Erythroblast (primary cell): ENCODE measurements at regions not wholly inside any gene's neighbourhood (a gene's known extent, or its start where the extent isn't known, plus 50 kb on each side); places are given as distances from the start of the nearest gene placed in this dataset.
"Not testable (repeated sequence)": the region's sequence is repeated elsewhere in the genome, so short reads cannot be mapped to it uniquely, and the experiment has no call there.

Experiments used
- DNase-seq, 2 experiments: peaks; one replicate each; lab custom pipeline; 2025; lab: John Stamatoyannopoulos, UW
- GATA1 ChIP-seq: IDR thresholded peaks from 2 replicates; pipeline ENCODE4 v1.6.1; 2011; ENCODE audit warnings: low read depth, mild to moderate bottlenecking, control low read depth, low read length, moderate library complexity
- POLR2A ChIP-seq: IDR thresholded peaks from 2 replicates; pipeline ENCODE4 v1.6.1; 2011; ENCODE audit warnings: mild to moderate bottlenecking, low read length

DNA sequence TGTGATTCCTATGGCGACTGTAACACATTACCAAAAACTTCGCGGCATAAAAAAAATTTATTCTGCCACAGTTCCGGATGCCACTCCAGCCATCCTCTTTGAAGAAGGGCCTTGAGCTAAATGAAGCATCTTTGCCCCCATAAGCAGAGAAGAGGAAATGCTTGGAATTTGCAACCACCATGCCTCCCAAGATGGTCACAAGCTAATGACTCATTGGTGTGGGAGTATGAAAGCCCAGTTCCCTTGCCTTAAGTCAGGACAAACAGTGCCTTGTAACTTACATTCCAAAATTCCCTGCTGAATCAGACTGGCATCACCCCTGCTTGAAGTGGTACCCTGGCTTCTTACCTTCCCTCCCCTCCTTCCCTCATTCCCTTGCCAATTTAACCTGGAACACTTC lies 1077.4 kb downstream of the EPHA3 start:
- no peak for DNase-seq

DNA sequence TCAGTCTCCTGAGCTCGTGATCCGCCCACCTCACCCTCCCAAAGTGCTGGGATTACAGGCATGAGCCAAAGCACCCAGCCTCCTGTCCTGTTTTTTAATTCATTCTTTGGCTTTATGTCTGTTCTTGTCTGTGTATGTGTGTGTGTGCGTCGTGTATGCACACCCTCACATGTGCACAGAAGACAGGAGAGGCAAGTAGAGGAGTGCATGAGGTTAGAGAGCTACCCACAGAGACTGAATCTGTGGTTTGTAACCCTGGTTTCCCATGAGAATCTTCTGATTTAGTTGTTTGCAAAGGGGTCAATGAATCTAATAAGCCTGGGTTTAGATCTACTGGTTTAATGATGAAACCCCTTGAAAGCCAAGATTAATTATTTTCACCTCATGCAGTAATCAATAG lies 1090.0 kb downstream of the EPHA3 start:
- not testable (repeated sequence) for DNase-seq

More for the DNA sequence above, 1077.4 kb downstream of the EPHA3 start:
- no peak for TF ChIP-seq GATA1
- TF ChIP-seq POLR2A, result no peak

DNA sequence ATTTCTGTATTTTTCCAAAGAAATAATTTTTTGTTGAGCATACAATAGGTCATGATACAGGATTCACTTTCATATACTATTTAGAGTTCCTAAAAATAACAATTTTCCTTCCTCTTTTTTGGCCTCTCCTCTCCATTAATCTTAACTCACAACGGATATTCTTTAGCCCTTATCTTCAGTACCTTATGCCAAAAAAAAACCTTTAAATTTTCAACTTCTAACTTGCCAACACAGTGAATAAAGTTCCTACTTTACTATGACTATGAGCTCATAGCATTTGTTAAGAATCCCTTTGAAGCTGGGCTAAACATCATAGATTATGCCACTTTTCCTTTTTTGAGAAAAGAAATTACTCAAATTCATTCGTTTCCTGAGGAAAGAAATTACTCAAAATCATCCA lies 1095.5 kb downstream of the EPHA3 start:
- not testable (repeated sequence) for DNase-seq

DNA sequence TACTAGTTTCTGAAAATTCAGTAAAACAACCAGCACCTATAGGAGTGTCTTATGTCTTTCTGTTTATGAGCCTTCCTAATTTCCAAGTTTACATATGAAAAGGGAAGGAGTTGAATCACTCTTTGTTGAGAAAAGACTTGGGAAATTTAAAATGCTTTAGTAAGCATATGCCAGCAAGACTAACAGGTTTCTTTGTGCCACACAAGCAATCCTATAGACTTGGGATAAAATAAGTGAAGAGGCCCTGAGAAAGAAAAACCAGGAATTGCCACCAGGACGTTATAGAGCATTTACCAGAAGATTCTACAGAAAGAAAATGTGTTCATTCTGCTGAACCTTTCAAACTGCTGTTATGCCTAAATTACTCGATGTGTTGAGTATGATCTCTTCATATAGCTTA lies 1099.1 kb downstream of the EPHA3 start:
- DNase-seq, result not testable (repeated sequence)

DNA sequence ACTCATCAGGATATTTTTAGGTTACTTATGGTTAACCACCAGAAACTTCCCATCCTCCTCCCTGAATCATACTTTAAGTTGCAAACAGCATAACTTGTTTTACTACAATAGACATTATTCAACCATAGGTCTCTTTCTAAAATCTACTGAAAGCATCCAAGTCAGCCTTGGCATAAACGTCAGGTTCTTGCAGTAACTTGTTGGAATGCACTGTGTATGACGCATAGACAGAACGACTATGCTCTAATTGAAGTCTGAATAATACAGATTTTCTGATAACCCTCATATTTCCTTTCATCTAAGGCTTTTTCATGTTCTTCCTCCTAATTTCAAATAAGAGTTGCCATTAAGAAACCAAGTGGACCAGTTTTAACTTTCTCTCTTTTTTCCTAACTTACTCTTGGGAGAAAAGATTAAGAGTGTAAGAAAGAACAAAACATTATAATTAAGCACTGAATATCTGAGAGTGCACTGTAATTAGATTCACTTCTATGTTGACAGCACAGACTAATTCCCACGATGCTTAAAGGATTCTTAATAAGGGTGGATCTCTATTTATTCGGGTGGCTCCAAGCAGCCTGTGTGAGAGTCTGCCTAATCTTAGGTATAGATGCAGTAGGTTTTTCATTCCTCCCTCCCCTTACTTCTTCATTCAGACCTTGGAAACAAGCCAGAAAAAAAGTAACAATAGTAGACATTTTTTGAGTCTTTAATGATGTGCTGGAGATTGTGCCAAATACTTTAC lies 1100.1 kb downstream of the EPHA3 start:
- not testable (repeated sequence) for DNase-seq

DNA sequence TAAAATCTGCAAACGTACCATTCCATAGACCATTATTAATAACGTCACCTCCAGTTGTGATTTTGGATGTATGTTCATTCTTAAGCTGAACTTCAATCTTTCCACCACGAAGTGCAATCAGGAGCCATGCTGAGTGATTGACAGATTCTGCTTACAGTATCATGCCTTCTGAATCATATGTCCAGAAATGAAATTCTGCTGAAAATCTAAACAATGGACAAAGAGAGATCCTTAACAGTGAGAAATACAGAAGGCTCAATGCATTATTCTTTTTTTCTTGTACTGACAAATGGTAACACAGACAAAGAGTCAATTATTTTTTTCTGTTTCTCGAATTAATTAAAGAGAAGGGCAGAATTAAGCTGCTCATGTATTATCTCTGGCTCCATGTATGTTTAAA lies 1114.5 kb downstream of the EPHA3 start:
- TF ChIP-seq GATA1 (no peak), POLR2A (no peak)
- no peak for DNase-seq

DNA sequence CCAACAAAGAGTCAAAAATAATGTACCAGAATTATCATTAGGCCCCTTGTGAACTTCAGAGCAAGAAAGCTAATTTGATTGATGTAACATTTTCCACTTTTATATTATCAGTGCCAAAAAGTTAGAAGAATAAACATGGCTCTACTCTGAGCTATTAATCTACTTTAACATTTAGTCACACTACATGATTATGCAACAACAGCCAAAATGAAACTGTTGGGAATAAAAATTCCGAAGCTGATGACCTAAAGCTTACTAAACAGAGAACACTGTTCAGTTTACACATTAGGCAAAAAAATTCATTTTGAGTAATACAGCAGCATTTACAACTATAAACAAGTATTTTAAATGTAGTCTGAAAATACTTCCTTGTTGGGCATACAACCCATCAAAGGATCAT lies 1134.1 kb downstream of the EPHA3 start:
- no peak for TF ChIP-seq GATA1
- no peak for TF ChIP-seq POLR2A
- DNase-seq, result no peak

DNA sequence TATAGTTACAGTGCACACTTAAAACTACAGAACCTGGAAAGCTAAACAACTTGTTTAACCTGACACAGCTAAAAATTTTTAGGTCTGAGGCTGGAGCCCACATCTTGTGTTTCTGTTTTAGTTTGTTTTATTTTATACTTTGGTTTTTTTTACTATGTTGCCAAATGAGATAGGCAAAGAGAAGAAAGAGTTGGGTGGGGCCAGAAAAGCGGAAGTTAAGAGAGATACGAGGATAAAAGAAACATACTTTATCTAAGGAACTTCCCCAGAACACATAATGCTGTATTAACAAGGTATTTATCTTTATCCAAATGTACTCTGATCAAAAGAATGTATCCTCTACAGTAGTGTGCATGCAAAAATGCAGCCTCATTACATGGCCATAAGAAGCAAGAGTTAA lies 1145.7 kb downstream of the EPHA3 start:
- DNase-seq, result no peak
- no peak for TF ChIP-seq GATA1

DNA sequence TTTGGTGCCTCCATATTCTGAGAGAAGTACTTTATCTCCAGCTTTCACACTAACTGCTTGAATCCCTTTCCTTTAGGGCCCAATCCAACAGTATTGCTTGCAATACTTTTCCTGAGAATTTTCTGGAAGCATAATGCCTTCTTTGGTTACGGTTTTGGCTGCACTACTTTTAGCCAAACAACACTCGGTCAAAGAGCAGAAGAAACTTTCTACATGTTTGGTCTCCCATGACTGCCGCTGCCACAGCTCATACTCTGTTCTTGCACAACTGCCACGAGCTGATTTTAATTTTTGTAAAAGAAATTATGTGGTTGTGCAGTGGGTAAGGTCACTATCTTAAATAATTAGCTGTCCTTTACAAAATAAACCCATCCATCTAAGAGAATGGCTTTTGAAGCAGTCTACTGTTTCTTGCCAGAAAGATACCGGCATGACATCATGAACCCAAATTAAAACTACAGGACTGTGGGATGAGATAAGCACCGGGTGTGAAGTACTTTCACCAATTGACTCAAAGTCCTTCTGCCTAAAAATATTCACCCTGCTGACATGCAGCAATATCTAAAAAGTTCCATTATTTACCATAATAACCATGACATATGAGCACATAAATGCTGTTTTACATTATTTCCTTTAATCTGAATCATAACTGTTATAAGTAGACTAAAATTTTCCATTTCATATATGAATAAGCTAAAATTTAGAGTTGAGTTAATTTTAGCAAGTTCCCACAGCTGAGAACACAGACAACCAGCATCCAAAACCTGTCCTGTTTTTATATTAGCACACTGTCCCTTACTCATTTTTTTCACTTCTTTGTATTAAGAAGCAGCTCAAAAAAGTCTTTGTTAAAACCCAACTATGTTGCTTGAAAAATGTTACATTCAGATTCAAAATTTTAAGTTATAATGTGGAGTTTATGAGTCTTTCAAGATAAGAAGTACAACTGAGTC lies 1154.3 kb downstream of the EPHA3 start:
- TF ChIP-seq POLR2A (no peak), GATA1 (no peak)
- DNase-seq, result no peak
